NCI-H2107 (cell line): ENCODE measurements at regions not wholly inside any gene's neighbourhood (a gene's known extent, or its start where the extent isn't known, plus 50 kb on each side); places are given as distances from the start of the nearest gene placed in this dataset.
A peak's percentile ranks its signal among the peaks of the same experiment; 100 is the strongest.
"Not testable (repeated sequence)": the region's sequence is repeated elsewhere in the genome, so short reads cannot be mapped to it uniquely, and the experiment has no call there.

Experiments used
- DNase-seq: peaks from one replicate; lab custom pipeline; 2025; lab: John Stamatoyannopoulos, UW

- DNase-seq, result no peak
Observed at GRCh38 chr6:76972474-76972873, 490.8 kb downstream of the HTR1B start.

- DNase-seq, result not testable (repeated sequence)
Observed at GRCh38 chr6:76959177-76959576, 504.1 kb downstream of the HTR1B start.

- DNase-seq, result no peak
Observed at GRCh38 chr6:76942203-76942966, 520.9 kb downstream of the HTR1B start.

GRCh38 chr6:76940191-76940590, 523.1 kb downstream of the HTR1B start:
- DNase-seq, result no peak

GRCh38 chr6:76914737-76915136, 548.6 kb downstream of the HTR1B start:
- no peak for DNase-seq

GRCh38 chr6:76905541-76905940, 557.8 kb downstream of the HTR1B start:
- DNase-seq, result not testable (repeated sequence)

GRCh38 chr6:76892542-76892941, 570.7 kb downstream of the HTR1B start:
- DNase-seq, result no peak

GRCh38 chr6:76888351-76888750, 574.9 kb downstream of the HTR1B start:
- no peak for DNase-seq

- DNase-seq, result no peak
Observed at GRCh38 chr6:76886900-76887299, 576.4 kb downstream of the HTR1B start.

- DNase-seq, result no peak
Observed at GRCh38 chr6:76885861-76886301, 577.4 kb downstream of the HTR1B start.

GRCh38 chr6:76881414-76881813, 581.9 kb downstream of the HTR1B start:
- no peak for DNase-seq

GRCh38 chr6:76876922-76877553, 586.3 kb downstream of the HTR1B start:
- peak; percentile 34 for DNase-seq

GRCh38 chr6:76876430-76876829, 586.9 kb downstream of the HTR1B start:
- DNase-seq, result not testable (repeated sequence)

- DNase-seq, result no peak
Observed at GRCh38 chr6:76867182-76867581, 596.1 kb downstream of the HTR1B start.

GRCh38 chr6:76866091-76866915, 597.0 kb downstream of the HTR1B start:
- no peak for DNase-seq

- no peak for DNase-seq
Observed at GRCh38 chr6:76862936-76863335, 600.4 kb downstream of the HTR1B start.

- DNase-seq, result no peak
Observed at GRCh38 chr6:76861403-76861802, 601.9 kb downstream of the HTR1B start.

GRCh38 chr6:76856065-76856464, 607.2 kb downstream of the HTR1B start:
- DNase-seq, result no peak

- DNase-seq, result no peak
Observed at GRCh38 chr6:76852776-76853175, 610.5 kb downstream of the HTR1B start.

GRCh38 chr6:76849274-76849970, 613.9 kb downstream of the HTR1B start:
- not testable (repeated sequence) for DNase-seq

- no peak for DNase-seq
Observed at GRCh38 chr6:76843054-76843822, 620.1 kb downstream of the HTR1B start.
